K562 (cell line): ENCODE measurements at regions not wholly inside any gene's neighbourhood (a gene's known extent, or its start where the extent isn't known, plus 50 kb on each side); places are given as distances from the start of the nearest gene placed in this dataset.

Source experiments
- ATAC-seq: fragments of 200-7000 bp; cut with Tn5 transposase; 3 replicates; pipeline ENCODE4 v1.9.1; 2020; ENCODE audit warnings: moderate library complexity
- BruUV-seq: library from RNA; stranded (reverse); fragments of 400-500 nt; replicated peaks from 2 replicates; lab custom pipeline; 2021; lab: Mats Ljungman, UMichigan
- CTCF ChIA-PET: fragments of 300-600 bp; formaldehyde crosslinking; extraction: SDS; loops from one replicate; lab custom pipeline; 2021; ENCODE audit warnings: low intra/inter-chr PET ratio; lab: Yijun Ruan, JAX
- POLR2A ChIA-PET: fragments of 300-600, 350-650 bp; sonication (Branson Sonifier 250); formaldehyde crosslinking; extraction: SDS; loops from one replicate; lab custom pipeline; 2021; ENCODE audit warnings: antibody characterized with exemption, inconsistent platforms; lab: Yijun Ruan, JAX
- DNase-seq, 4 experiments: peaks; one replicate each; pipeline versions ENCODE4 v3.0.0 to v3.0.0-alpha.2; 2011 to 2018; ENCODE audit warnings: low spot score in 3 of 4, mixed read lengths in 3 of 4; ENCODE audit errors: extremely low read depth in 1 of 4
- FAIRE-seq: peaks from 2 replicates; lab custom pipeline; 2011; peaks lifted over from hg19 to GRCh38; lab: Jason Lieb, UNC
- H2AFZ ChIP-seq: 2 replicates; pipeline ENCODE4 v1.6.0; 2011; ENCODE audit warnings: low read depth, low read length, control low read depth, inconsistent platforms
- H3K27ac ChIP-seq: fragments of 200-600 bp; 3 replicates; pipeline ENCODE4 v1.8.0; 2011; ENCODE audit warnings: low read depth, mild to moderate bottlenecking, control low read depth, inconsistent platforms, low read length, moderate library complexity, mixed read lengths; ENCODE audit errors: extremely low read depth
- H3K27me3 ChIP-seq, 2 experiments: fragments of 300-600 bp in 1 of 2; 2 replicates in 1 of 2; 3 replicates in 1 of 2; pipeline versions ENCODE4 v1.6.0 to v1.8.0; 2011; ENCODE audit warnings: inconsistent platforms in 2 of 2, low read length in 2 of 2, mild to moderate bottlenecking in 1 of 2, mixed read lengths in 1 of 2, moderate library complexity in 1 of 2; ENCODE audit not compliant: control insufficient read depth in 2 of 2, insufficient read depth in 2 of 2
- H3K36me3 ChIP-seq: fragments of 300-600 bp; 3 replicates; pipeline ENCODE4 v1.8.0; 2011; ENCODE audit warnings: mild to moderate bottlenecking, low read length, inconsistent platforms; ENCODE audit not compliant: control insufficient read depth, insufficient read depth
- H3K4me1 ChIP-seq, 2 experiments: fragments of 200-600 bp in 1 of 2; replicated peaks in 1 of 2; 2 replicates in 1 of 2; 3 replicates in 1 of 2; pipeline versions ENCODE4 v1.5.1 to v1.8.0; 2011; ENCODE audit warnings: inconsistent platforms in 2 of 2, low read length in 2 of 2, mild to moderate bottlenecking in 1 of 2, mixed read lengths in 1 of 2, moderate library complexity in 1 of 2; ENCODE audit not compliant: control insufficient read depth in 2 of 2, insufficient read depth in 2 of 2
- H3K4me2 ChIP-seq: 2 replicates; pipeline ENCODE4 v1.6.1; 2011; ENCODE audit warnings: low read length, control low read depth, inconsistent platforms, mixed read lengths; ENCODE audit not compliant: insufficient read depth
- H3K4me3 ChIP-seq: fragments of 200-600 bp; sonication (generic), shearing (Covaris generic); 2 replicates; pipeline ENCODE4 v1.5.1; 2016; ENCODE audit warnings: control low read depth, inconsistent platforms
- H3K79me2 ChIP-seq: fragments of 200-600 bp; 3 replicates; pipeline ENCODE4 v1.8.0; 2011; ENCODE audit warnings: low read length, inconsistent platforms; ENCODE audit not compliant: control insufficient read depth, insufficient read depth
- H3K9ac ChIP-seq, 2 experiments: 2 replicates each; pipeline versions ENCODE4 v1.6.0 to v1.6.1; 2011; ENCODE audit warnings: low read depth in 2 of 2, low read length in 2 of 2, control low read depth in 1 of 2, inconsistent platforms in 1 of 2, mild to moderate bottlenecking in 1 of 2, mixed read lengths in 1 of 2; ENCODE audit not compliant: insufficient read depth in 1 of 2
- H3K9me1 ChIP-seq: one replicate; pipeline ENCODE4 v1.6.0; 2011; ENCODE audit warnings: inconsistent platforms, mild to moderate bottlenecking, low read length, moderate library complexity; ENCODE audit not compliant: control insufficient read depth, insufficient read depth
- H3K9me3 ChIP-seq: replicated peaks from 2 replicates; pipeline ENCODE4 v1.5.1; 2011; ENCODE audit warnings: low read depth, low read length, inconsistent platforms; ENCODE audit not compliant: control insufficient read depth, insufficient read depth
- H4K20me1 ChIP-seq: replicated peaks from 2 replicates; pipeline ENCODE4 v1.6.1; 2011; ENCODE audit warnings: low read length, inconsistent platforms, mixed read lengths; ENCODE audit not compliant: control insufficient read depth, insufficient read depth
- CEBPB ChIP-seq: fragments of 450-650 bp; IDR thresholded peaks from 2 replicates; pipeline ENCODE4 v1.6.1; 2016; ENCODE audit warnings: missing genetic modification characterization, missing compliant biosample characterization
- CHD4 ChIP-seq: fragments of 200-600 bp; sonication (generic); IDR thresholded peaks from 3 replicates; pipeline ENCODE4 v1.6.1; 2012; ENCODE audit warnings: low read depth, mild to moderate bottlenecking, mixed read lengths, low read length, inconsistent platforms; ENCODE audit not compliant: insufficient read depth, insufficient replicate concordance, poor library complexity, severe bottlenecking
- ILF3 ChIP-seq: fragments of 450-650 bp; IDR thresholded peaks from 2 replicates; pipeline ENCODE4 v1.6.1; 2018; ENCODE audit warnings: antibody characterized with exemption, mild to moderate bottlenecking, moderate library complexity, borderline replicate concordance
- SAFB2 ChIP-seq: fragments of 200-400 bp; formaldehyde crosslinking; IDR thresholded peaks from 2 replicates; pipeline ENCODE4 v1.6.1; 2018; ENCODE audit warnings: borderline replicate concordance, low read length, low read depth, moderate library complexity; ENCODE audit not compliant: severe bottlenecking
- TCF3 ChIP-seq: sonication (generic); formaldehyde crosslinking; IDR thresholded peaks from 2 replicates; pipeline ENCODE4 v1.4.0; 2020; ENCODE audit warnings: mild to moderate bottlenecking, missing genetic modification reagents
- ZNF224 ChIP-seq: sonication (generic); formaldehyde crosslinking; IDR thresholded peaks from 2 replicates; pipeline ENCODE4 v1.8.0; 2022; ENCODE audit warnings: mild to moderate bottlenecking, missing genetic modification reagents
- WGBS: fragments of 100-300 bp; shearing (Covaris generic); methylation state at CpG from one replicate; pipeline ENCODE4 v1.1.6; 2016; ENCODE audit warnings: low coverage, mixed read lengths; ENCODE audit not compliant: insufficient coverage; ENCODE audit errors: missing lambda C conversion rate; 5-methylcytosine and 5-hydroxymethylcytosine counted together
- in situ Hi-C: fragments of 300-500 bp; cut with MboI; formaldehyde crosslinking; loops from 4 replicates; pipeline ENCODE4 v1.15.0; 2018; ENCODE audit warnings: inconsistent platforms, mixed read lengths
- intact Hi-C: fragments of 100-400 bp; cut with micrococcal nuclease; formaldehyde crosslinking; loops from 2 replicates; pipeline ENCODE4 v1.14.2; 2022
- TF ChIP-seq, protein P1 (sequence below): fragments of 450-650 bp; IDR thresholded peaks from 2 replicates; pipeline ENCODE4 v1.6.1; 2017; ENCODE audit warnings: antibody characterized with exemption, mild to moderate bottlenecking
- TF ChIP-seq, protein P2 (sequence below), 2 experiments: fragments of 450-650 bp; IDR thresholded peaks; 2 replicates each; pipeline ENCODE4 v1.6.1; 2018; ENCODE audit warnings: mild to moderate bottlenecking in 2 of 2, low read depth in 1 of 2; ENCODE audit not compliant: partially characterized antibody in 2 of 2
- TF ChIP-seq, protein P3 (sequence below): sonication (generic); formaldehyde crosslinking; IDR thresholded peaks from 2 replicates; pipeline ENCODE4 v1.8.0; 2022; ENCODE audit warnings: mild to moderate bottlenecking, missing genetic modification reagents

DNA sequence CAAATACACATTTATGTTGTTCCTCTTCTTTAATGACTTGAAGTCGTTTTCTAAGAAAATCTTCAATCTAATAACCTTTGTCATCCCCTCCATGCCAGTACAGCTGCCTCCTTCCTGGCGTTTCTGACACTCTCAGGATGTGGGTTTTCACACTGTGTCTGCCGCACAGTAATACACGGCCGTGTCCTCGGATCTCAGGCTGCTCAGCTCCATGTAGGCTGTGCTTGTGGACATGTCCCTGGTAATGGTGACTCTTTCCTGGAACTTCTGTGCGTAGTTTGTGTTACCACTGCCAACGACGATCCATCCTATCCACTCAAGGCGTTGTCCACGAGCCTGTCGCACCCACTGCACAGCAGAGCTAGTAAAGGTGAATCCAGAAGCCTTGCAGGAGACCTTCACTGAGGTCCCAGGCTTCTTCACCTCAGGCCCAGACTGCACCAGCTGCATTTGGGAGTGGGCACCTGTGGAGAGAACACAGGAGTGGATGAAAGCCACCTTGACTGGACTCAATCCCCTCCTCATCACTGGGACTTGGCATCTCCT, 1095.9 kb downstream of the TMEM121 start:
- Histone ChIP-seq H3K4me1 (no peaks in the 10 kb centered on the region), H3K9ac (no peak overlapping the region), H3K27ac (no peak overlapping the region), H2AFZ (no peak overlapping the region), H3K9me1 (no peaks in the 10 kb centered on the region), H3K79me2 (no peaks in the 10 kb centered on the region), H3K4me3 (no peak overlapping the region), H3K4me2 (no peak overlapping the region), H4K20me1 (no peaks in the 10 kb centered on the region), H3K9me3 (no peaks in the 10 kb centered on the region), H3K36me3 (no peaks in the 10 kb centered on the region), H3K27me3 (no peaks in the 10 kb centered on the region)
- in situ Hi-C loops, result no loop called here
- DNase-seq (no peak), ATAC-seq (no peak), FAIRE-seq (no peak)
- intact Hi-C loops, result no loop called here
- WGBS, result 1% methylated on average over 11 of the region's 12 CpGs
- POLR2A ChIA-PET, result no interaction called here
- no TSS peak for BruUV-seq
- TF ChIP-seq CHD4 (no peak), ZNF224 (CRISPR knock-in tag) (no peak), CEBPB (no peak), SAFB2 (no peak), TCF3 (no peak), ILF3 (no peak)
- TF ChIP-seq, protein P1, sequence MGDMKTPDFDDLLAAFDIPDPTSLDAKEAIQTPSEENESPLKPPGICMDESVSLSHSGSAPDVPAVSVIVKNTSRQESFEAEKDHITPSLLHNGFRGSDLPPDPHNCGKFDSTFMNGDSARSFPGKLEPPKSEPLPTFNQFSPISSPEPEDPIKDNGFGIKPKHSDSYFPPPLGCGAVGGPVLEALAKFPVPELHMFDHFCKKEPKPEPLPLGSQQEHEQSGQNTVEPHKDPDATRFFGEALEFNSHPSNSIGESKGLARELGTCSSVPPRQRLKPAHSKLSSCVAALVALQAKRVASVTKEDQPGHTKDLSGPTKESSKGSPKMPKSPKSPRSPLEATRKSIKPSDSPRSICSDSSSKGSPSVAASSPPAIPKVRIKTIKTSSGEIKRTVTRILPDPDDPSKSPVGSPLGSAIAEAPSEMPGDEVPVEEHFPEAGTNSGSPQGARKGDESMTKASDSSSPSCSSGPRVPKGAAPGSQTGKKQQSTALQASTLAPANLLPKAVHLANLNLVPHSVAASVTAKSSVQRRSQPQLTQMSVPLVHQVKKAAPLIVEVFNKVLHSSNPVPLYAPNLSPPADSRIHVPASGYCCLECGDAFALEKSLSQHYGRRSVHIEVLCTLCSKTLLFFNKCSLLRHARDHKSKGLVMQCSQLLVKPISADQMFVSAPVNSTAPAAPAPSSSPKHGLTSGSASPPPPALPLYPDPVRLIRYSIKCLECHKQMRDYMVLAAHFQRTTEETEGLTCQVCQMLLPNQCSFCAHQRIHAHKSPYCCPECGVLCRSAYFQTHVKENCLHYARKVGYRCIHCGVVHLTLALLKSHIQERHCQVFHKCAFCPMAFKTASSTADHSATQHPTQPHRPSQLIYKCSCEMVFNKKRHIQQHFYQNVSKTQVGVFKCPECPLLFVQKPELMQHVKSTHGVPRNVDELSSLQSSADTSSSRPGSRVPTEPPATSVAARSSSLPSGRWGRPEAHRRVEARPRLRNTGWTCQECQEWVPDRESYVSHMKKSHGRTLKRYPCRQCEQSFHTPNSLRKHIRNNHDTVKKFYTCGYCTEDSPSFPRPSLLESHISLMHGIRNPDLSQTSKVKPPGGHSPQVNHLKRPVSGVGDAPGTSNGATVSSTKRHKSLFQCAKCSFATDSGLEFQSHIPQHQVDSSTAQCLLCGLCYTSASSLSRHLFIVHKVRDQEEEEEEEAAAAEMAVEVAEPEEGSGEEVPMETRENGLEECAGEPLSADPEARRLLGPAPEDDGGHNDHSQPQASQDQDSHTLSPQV, result no peak
- TF ChIP-seq, protein P2, sequence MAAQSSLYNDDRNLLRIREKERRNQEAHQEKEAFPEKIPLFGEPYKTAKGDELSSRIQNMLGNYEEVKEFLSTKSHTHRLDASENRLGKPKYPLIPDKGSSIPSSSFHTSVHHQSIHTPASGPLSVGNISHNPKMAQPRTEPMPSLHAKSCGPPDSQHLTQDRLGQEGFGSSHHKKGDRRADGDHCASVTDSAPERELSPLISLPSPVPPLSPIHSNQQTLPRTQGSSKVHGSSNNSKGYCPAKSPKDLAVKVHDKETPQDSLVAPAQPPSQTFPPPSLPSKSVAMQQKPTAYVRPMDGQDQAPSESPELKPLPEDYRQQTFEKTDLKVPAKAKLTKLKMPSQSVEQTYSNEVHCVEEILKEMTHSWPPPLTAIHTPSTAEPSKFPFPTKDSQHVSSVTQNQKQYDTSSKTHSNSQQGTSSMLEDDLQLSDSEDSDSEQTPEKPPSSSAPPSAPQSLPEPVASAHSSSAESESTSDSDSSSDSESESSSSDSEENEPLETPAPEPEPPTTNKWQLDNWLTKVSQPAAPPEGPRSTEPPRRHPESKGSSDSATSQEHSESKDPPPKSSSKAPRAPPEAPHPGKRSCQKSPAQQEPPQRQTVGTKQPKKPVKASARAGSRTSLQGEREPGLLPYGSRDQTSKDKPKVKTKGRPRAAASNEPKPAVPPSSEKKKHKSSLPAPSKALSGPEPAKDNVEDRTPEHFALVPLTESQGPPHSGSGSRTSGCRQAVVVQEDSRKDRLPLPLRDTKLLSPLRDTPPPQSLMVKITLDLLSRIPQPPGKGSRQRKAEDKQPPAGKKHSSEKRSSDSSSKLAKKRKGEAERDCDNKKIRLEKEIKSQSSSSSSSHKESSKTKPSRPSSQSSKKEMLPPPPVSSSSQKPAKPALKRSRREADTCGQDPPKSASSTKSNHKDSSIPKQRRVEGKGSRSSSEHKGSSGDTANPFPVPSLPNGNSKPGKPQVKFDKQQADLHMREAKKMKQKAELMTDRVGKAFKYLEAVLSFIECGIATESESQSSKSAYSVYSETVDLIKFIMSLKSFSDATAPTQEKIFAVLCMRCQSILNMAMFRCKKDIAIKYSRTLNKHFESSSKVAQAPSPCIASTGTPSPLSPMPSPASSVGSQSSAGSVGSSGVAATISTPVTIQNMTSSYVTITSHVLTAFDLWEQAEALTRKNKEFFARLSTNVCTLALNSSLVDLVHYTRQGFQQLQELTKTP (IDR thresholded peaks at IDR 0.05; ENCODE audit: low read depth in 1 of 2, partially characterized antibody in 2 of 2), result no peak
- TF ChIP-seq, protein P3, sequence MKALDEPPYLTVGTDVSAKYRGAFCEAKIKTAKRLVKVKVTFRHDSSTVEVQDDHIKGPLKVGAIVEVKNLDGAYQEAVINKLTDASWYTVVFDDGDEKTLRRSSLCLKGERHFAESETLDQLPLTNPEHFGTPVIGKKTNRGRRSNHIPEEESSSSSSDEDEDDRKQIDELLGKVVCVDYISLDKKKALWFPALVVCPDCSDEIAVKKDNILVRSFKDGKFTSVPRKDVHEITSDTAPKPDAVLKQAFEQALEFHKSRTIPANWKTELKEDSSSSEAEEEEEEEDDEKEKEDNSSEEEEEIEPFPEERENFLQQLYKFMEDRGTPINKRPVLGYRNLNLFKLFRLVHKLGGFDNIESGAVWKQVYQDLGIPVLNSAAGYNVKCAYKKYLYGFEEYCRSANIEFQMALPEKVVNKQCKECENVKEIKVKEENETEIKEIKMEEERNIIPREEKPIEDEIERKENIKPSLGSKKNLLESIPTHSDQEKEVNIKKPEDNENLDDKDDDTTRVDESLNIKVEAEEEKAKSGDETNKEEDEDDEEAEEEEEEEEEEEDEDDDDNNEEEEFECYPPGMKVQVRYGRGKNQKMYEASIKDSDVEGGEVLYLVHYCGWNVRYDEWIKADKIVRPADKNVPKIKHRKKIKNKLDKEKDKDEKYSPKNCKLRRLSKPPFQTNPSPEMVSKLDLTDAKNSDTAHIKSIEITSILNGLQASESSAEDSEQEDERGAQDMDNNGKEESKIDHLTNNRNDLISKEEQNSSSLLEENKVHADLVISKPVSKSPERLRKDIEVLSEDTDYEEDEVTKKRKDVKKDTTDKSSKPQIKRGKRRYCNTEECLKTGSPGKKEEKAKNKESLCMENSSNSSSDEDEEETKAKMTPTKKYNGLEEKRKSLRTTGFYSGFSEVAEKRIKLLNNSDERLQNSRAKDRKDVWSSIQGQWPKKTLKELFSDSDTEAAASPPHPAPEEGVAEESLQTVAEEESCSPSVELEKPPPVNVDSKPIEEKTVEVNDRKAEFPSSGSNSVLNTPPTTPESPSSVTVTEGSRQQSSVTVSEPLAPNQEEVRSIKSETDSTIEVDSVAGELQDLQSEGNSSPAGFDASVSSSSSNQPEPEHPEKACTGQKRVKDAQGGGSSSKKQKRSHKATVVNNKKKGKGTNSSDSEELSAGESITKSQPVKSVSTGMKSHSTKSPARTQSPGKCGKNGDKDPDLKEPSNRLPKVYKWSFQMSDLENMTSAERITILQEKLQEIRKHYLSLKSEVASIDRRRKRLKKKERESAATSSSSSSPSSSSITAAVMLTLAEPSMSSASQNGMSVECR (CRISPR knock-in tag), result no peak
- CTCF ChIA-PET, result no interaction called here
